ENCODE measurements at regions not wholly inside any gene's neighbourhood (a gene's known extent, or its start where the extent isn't known, plus 50 kb on each side); places are given as distances from the start of the nearest gene placed in this dataset.
A peak's percentile ranks its signal among the peaks of the same experiment; 100 is the strongest.

DNA sequence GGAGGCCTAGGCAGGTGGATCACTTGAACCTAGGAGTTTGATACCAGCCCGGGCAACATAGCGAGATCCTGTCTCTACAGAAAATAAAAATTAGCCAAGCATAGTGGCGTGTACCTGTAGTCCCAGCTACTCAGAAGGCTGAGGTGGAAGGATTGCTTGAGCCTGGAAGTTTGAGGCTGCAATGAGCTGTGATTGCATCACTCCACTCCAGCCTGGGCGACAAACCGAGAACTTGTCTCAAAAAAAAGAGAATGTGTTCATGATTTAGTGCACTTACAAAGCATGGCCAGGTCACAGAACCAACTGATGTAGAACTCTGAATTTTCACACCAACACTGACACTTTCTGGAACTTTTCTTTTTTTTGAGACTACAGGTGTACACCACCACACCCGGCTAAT, 182.7 kb downstream of the ZFP64 start:
- no peak overlapping the region for H3K9ac ChIP-seq (ENCODE audit: low read length)
- no peak for DNase-seq
- H3K9me3 ChIP-seq (ENCODE audit: insufficient read depth, low read depth, low read length) = no peaks in the 10 kb centered on the region
- no peaks in the 10 kb centered on the region for H3K79me2 ChIP-seq (ENCODE audit: control insufficient read depth, insufficient read depth, low read length, poor library complexity)
- H3K79me1 ChIP-seq (ENCODE audit: low read length) = no peaks in the 10 kb centered on the region
- no peak overlapping the region for H3K18ac ChIP-seq (ENCODE audit: low read length)
- H3K4me2 ChIP-seq (ENCODE audit: low read length) = no peak overlapping the region
- H4K12ac ChIP-seq (ENCODE audit: low read depth, low read length) = no peak overlapping the region
- H2AK5ac ChIP-seq (ENCODE audit: low read length) = no peak overlapping the region
- H3K27ac ChIP-seq (ENCODE audit: low read depth, low read length) = no peak overlapping the region
- no peaks in the 10 kb centered on the region for H3K36me3 ChIP-seq (ENCODE audit: control insufficient read depth in 1 of 2, insufficient read depth in 2 of 2, low read length in 2 of 2)
- WGBS (ENCODE audit: extremely low coverage, insufficient coverage, insufficient read length) = no CpG with 5 or more reads among the region's 6 CpGs
- no peak overlapping the region for H2BK5ac ChIP-seq (ENCODE audit: low read depth, low read length, poor library complexity)
- H3K4ac ChIP-seq (ENCODE audit: low read depth, low read length) = no peak overlapping the region
- H2AFZ ChIP-seq (ENCODE audit: insufficient read depth, low read length, poor library complexity) = no peak overlapping the region
- H4K91ac ChIP-seq (ENCODE audit: low read depth, low read length) = no peak overlapping the region
- H3K14ac ChIP-seq (ENCODE audit: low read length) = no peak overlapping the region
- H3K4me3 ChIP-seq (ENCODE audit: low read depth, low read length) = no peak overlapping the region
- no peaks in the 10 kb centered on the region for H3K4me1 ChIP-seq (ENCODE audit: control insufficient read depth in 1 of 2, insufficient read depth in 2 of 2, low read length in 2 of 2)
- H2BK120ac ChIP-seq (ENCODE audit: insufficient read depth, low read length, poor library complexity) = no peak overlapping the region
- no peaks in the 10 kb centered on the region for H3K27me3 ChIP-seq (ENCODE audit: insufficient read depth, low read length)
- H4K8ac ChIP-seq (ENCODE audit: low read depth, low read length) = no peak overlapping the region
- no peak overlapping the region for H2BK12ac ChIP-seq (ENCODE audit: low read length)
- no peak overlapping the region for H3K23ac ChIP-seq (ENCODE audit: low read length)

DNA sequence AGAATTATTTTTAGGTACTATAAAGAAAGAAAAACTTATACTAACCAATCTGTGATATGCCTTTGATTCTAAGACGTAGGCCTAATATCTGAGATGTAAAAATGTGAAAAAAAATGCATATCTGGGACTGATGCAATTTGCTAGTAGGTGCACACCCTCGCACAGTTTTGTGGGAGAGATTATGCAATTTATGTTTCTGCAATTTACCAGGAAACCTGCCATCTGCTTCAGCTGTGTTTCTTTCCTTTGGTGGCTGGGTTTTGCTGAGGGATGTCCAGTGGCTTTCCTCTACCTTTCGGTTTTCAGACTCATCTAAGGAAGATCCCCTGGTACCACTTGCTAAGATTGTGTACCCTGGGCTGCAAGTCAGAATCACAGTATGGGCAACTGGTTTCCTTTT, 186.9 kb downstream of the ZFP64 start:
- H3K27me3 ChIP-seq (ENCODE audit: insufficient read depth, low read length) = no peaks in the 10 kb centered on the region
- H2BK120ac ChIP-seq (ENCODE audit: insufficient read depth, low read length, poor library complexity) = no peak overlapping the region
- no CpG with 5 or more reads among the region's 3 CpGs for WGBS (ENCODE audit: extremely low coverage, insufficient coverage, insufficient read length)
- no peak overlapping the region for H3K23ac ChIP-seq (ENCODE audit: low read length)
- no peak overlapping the region for H4K91ac ChIP-seq (ENCODE audit: low read depth, low read length)
- H3K18ac ChIP-seq (ENCODE audit: low read length) = no peak overlapping the region
- H3K79me2 ChIP-seq (ENCODE audit: control insufficient read depth, insufficient read depth, low read length, poor library complexity) = no peaks in the 10 kb centered on the region
- DNase-seq = peak in 1 of 2 donors; percentile 17
- H3K27ac ChIP-seq (ENCODE audit: low read depth, low read length) = no peak overlapping the region
- no peaks in the 10 kb centered on the region for H3K36me3 ChIP-seq (ENCODE audit: control insufficient read depth in 1 of 2, insufficient read depth in 2 of 2, low read length in 2 of 2)
- no peak overlapping the region for H3K9ac ChIP-seq (ENCODE audit: low read length)
- H4K12ac ChIP-seq (ENCODE audit: low read depth, low read length) = no peak overlapping the region
- H3K14ac ChIP-seq (ENCODE audit: low read length) = no peak overlapping the region
- no peak overlapping the region for H2BK12ac ChIP-seq (ENCODE audit: low read length)
- no peak overlapping the region for H2BK5ac ChIP-seq (ENCODE audit: low read depth, low read length, poor library complexity)
- no peak overlapping the region for H4K8ac ChIP-seq (ENCODE audit: low read depth, low read length)
- H2AFZ ChIP-seq (ENCODE audit: insufficient read depth, low read length, poor library complexity) = no peak overlapping the region
- H3K9me3 ChIP-seq (ENCODE audit: insufficient read depth, low read depth, low read length) = no peaks in the 10 kb centered on the region
- no peaks in the 10 kb centered on the region for H3K4me1 ChIP-seq (ENCODE audit: control insufficient read depth in 1 of 2, insufficient read depth in 2 of 2, low read length in 2 of 2)
- H3K4ac ChIP-seq (ENCODE audit: low read depth, low read length) = no peak overlapping the region
- no peak overlapping the region for H3K4me2 ChIP-seq (ENCODE audit: low read length)
- H3K79me1 ChIP-seq (ENCODE audit: low read length) = no peaks in the 10 kb centered on the region
- no peak overlapping the region for H2AK5ac ChIP-seq (ENCODE audit: low read length)
- no peak overlapping the region for H3K4me3 ChIP-seq (ENCODE audit: low read depth, low read length)

DNA sequence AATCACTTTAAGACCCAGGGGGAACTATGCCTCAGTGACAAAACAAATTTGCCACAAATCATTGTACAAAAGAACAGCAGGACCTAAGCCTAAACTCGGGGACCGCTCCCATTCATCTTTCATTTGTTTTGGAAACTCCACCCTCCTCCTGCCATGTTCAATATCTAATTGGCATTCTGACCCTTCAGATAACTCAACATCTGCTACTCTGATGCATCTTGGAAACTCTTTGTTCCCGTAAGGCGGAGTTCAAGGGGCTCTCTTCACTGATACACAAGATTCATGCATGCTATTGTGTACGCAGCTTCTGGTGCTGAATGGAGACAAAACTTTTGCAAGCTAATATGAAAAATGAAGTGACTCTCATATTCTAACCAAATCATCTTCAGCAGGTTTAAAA, 187.6 kb downstream of the ZFP64 start:
- H2BK5ac ChIP-seq (ENCODE audit: low read depth, low read length, poor library complexity) = no peak overlapping the region
- H3K27ac ChIP-seq (ENCODE audit: low read depth, low read length) = no peak overlapping the region
- H3K9ac ChIP-seq (ENCODE audit: low read length) = no peak overlapping the region
- no peak overlapping the region for H3K4me3 ChIP-seq (ENCODE audit: low read depth, low read length)
- no peak overlapping the region for H3K14ac ChIP-seq (ENCODE audit: low read length)
- H2BK120ac ChIP-seq (ENCODE audit: insufficient read depth, low read length, poor library complexity) = no peak overlapping the region
- no peak overlapping the region for H2AK5ac ChIP-seq (ENCODE audit: low read length)
- no peak overlapping the region for H2AFZ ChIP-seq (ENCODE audit: insufficient read depth, low read length, poor library complexity)
- no peak overlapping the region for H3K4ac ChIP-seq (ENCODE audit: low read depth, low read length)
- H4K91ac ChIP-seq (ENCODE audit: low read depth, low read length) = no peak overlapping the region
- no peak overlapping the region for H3K4me2 ChIP-seq (ENCODE audit: low read length)
- H4K12ac ChIP-seq (ENCODE audit: low read depth, low read length) = no peak overlapping the region
- H3K9me3 ChIP-seq (ENCODE audit: insufficient read depth, low read depth, low read length) = no peaks in the 10 kb centered on the region
- H3K27me3 ChIP-seq (ENCODE audit: insufficient read depth, low read length) = no peaks in the 10 kb centered on the region
- H3K23ac ChIP-seq (ENCODE audit: low read length) = no peak overlapping the region
- no peak overlapping the region for H2BK12ac ChIP-seq (ENCODE audit: low read length)
- no peak overlapping the region for H3K18ac ChIP-seq (ENCODE audit: low read length)
- H3K79me1 ChIP-seq (ENCODE audit: low read length) = no peaks in the 10 kb centered on the region
- no peak for DNase-seq
- no CpG with 5 or more reads among the region's 5 CpGs for WGBS (ENCODE audit: extremely low coverage, insufficient coverage, insufficient read length)
- H3K36me3 ChIP-seq (ENCODE audit: control insufficient read depth in 1 of 2, insufficient read depth in 2 of 2, low read length in 2 of 2) = no peaks in the 10 kb centered on the region
- H3K79me2 ChIP-seq (ENCODE audit: control insufficient read depth, insufficient read depth, low read length, poor library complexity) = no peaks in the 10 kb centered on the region
- H3K4me1 ChIP-seq (ENCODE audit: control insufficient read depth in 1 of 2, insufficient read depth in 2 of 2, low read length in 2 of 2) = no peaks in the 10 kb centered on the region
- no peak overlapping the region for H4K8ac ChIP-seq (ENCODE audit: low read depth, low read length)

- H3K79me2 ChIP-seq (ENCODE audit: control insufficient read depth, insufficient read depth, low read length, poor library complexity) = no peaks in the 10 kb centered on the region
- no peak overlapping the region for H4K91ac ChIP-seq (ENCODE audit: low read depth, low read length)
- H3K79me1 ChIP-seq (ENCODE audit: low read length) = no peaks in the 10 kb centered on the region
- H2BK120ac ChIP-seq (ENCODE audit: insufficient read depth, low read length, poor library complexity) = no peak overlapping the region
- H3K9ac ChIP-seq (ENCODE audit: low read length) = no peak overlapping the region
- H4K12ac ChIP-seq (ENCODE audit: low read depth, low read length) = no peak overlapping the region
- no peak overlapping the region for H3K14ac ChIP-seq (ENCODE audit: low read length)
- H3K9me3 ChIP-seq (ENCODE audit: insufficient read depth, low read depth, low read length) = no peaks in the 10 kb centered on the region
- H3K27me3 ChIP-seq (ENCODE audit: insufficient read depth, low read length) = no peaks in the 10 kb centered on the region
- no peak overlapping the region for H2BK12ac ChIP-seq (ENCODE audit: low read length)
- no CpG with 5 or more reads among the region's 5 CpGs for WGBS (ENCODE audit: extremely low coverage, insufficient coverage, insufficient read length)
- H3K4me3 ChIP-seq (ENCODE audit: low read depth, low read length) = no peak overlapping the region
- no peak overlapping the region for H3K27ac ChIP-seq (ENCODE audit: low read depth, low read length)
- H4K8ac ChIP-seq (ENCODE audit: low read depth, low read length) = no peak overlapping the region
- H3K23ac ChIP-seq (ENCODE audit: low read length) = no peak overlapping the region
- H3K4ac ChIP-seq (ENCODE audit: low read depth, low read length) = no peak overlapping the region
- no peaks in the 10 kb centered on the region for H3K36me3 ChIP-seq (ENCODE audit: control insufficient read depth in 1 of 2, insufficient read depth in 2 of 2, low read length in 2 of 2)
- DNase-seq = no peak
- H2AK5ac ChIP-seq (ENCODE audit: low read length) = no peak overlapping the region
- H2AFZ ChIP-seq (ENCODE audit: insufficient read depth, low read length, poor library complexity) = no peak overlapping the region
- H3K4me1 ChIP-seq (ENCODE audit: control insufficient read depth in 1 of 2, insufficient read depth in 2 of 2, low read length in 2 of 2) = no peaks in the 10 kb centered on the region
- H3K18ac ChIP-seq (ENCODE audit: low read length) = no peak overlapping the region
- no peak overlapping the region for H3K4me2 ChIP-seq (ENCODE audit: low read length)
- H2BK5ac ChIP-seq (ENCODE audit: low read depth, low read length, poor library complexity) = no peak overlapping the region
These were observed 188.2 kb downstream of the ZFP64 start for GRCh38 chr20:52003415-52003814.

Measured in trophoblast cell (in vitro differentiated cells and primary cell).